ENCODE measurements at regions not wholly inside any gene's neighbourhood (a gene's known extent, or its start where the extent isn't known, plus 50 kb on each side); places are given as distances from the start of the nearest gene placed in this dataset.

DNA sequence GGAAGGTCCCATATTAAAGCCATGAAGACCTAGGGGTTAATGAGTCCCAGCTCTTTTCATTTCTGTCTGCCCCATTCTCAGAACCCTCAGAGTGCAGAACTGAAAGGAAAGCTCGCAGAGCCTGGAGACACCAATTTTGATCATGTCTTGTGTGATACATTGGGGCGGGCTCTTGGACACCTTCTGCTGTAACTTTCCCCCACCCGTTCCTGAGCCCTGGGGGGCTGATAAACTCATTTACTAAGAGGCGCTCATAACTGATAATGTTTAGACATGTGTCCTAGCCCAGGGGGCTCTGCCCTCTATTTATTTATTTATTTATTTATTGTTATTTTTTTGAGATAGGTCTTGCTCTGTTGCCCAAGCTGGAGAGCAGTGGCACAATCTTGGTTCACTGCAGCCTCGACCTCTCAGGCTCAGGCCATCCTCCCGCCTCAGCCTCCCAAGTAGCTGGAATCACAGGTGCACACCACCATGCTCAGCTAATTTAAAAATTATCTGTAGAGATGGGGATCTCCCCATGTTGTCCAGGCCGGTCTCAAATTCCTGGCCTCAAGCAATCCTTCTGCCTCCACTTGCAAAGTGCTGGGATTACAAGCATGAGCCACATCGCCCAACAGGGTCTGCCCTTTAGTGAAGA lies 72.4 kb upstream of the HAAO start:
- Histone ChIP-seq H3K36me3 (ENCODE audit: control insufficient read depth, insufficient read depth, low read length) (no peaks in the 10 kb centered on the region), H3K4me1 (ENCODE audit: control insufficient read depth, insufficient read depth, low read length, poor library complexity, severe bottlenecking) (peaks cover 2% of the 10 kb centered on the region), H3K4me3 (ENCODE audit: extremely low read depth, insufficient read depth, low read length, poor library complexity, severe bottlenecking) (no peak overlapping the region), H3K27ac (ENCODE audit: low read depth, low read length, severe bottlenecking) (no peak overlapping the region), H3K9me3 (ENCODE audit: control insufficient read depth, low read length) (peaks cover 5% of the 10 kb centered on the region)
- WGBS, 2 experiments (ENCODE audit: insufficient coverage in 2 of 2): 91 to 98% methylated on average over 4 to 5 of the region's 8 CpGs

DNA sequence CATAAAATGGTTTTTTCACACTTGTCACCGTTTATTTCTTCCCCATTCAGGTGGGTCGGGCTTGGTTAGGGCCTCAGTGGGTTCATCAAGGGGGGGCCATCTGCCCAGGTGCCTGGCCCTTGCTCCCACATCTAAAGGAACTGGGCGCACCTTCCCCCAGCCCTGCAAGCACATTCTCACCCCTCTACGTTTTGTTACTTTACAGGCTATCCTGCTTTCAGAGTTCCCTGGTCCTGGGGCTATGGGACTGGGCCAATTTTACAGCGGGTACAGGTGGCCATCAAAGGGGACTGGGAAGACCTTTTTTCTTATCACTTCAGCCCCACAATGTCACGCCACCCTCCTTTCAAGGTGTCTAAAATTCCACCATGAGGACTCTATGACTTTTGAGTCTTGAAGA lies 71.8 kb upstream of the HAAO start:
- whole genome bisulfite sequencing, 2 experiments (ENCODE audit: insufficient coverage in 2 of 2): 84 to 97% methylated on average over 6 of the region's 6 CpGs
- H3K36me3 ChIP-seq (ENCODE audit: control insufficient read depth, insufficient read depth, low read length): no peaks in the 10 kb centered on the region

DNA sequence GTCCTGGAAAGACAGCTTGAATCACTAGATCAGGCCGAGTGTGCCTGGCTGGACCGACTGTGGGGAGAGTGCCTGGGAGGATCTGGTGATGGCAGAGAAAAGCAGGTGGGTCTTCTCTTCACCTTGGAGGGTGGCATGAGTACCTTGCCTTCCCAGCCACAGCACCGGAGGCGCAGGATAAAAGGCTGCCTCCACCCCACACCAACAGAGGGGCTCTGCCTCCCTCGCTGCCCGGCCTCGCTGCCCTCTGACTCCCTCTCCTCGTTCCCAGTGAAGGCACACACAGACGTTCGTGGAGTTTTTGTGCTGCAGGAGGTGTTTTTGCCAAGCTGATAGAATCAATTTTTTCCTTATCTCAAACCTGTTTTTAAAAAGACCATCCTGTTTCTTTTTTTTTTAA lies 71.4 kb upstream of the HAAO start:
- WGBS, 2 experiments (ENCODE audit: insufficient coverage in 2 of 2): 95 to 96% methylated on average over 4 to 7 of the region's 10 CpGs
- Histone ChIP-seq H3K9me3 (ENCODE audit: control insufficient read depth, low read length) (peaks cover 3% of the 10 kb centered on the region), H3K4me3 (ENCODE audit: extremely low read depth, insufficient read depth, low read length, poor library complexity, severe bottlenecking) (no peak overlapping the region), H3K36me3 (ENCODE audit: control insufficient read depth, insufficient read depth, low read length) (no peaks in the 10 kb centered on the region), H3K4me1 (ENCODE audit: control insufficient read depth, insufficient read depth, low read length, poor library complexity, severe bottlenecking) (peaks cover 2% of the 10 kb centered on the region), H3K27ac (ENCODE audit: low read depth, low read length, severe bottlenecking) (no peak overlapping the region)

More for the DNA sequence above, 71.8 kb upstream of the HAAO start:
- Histone ChIP-seq H3K4me3 (ENCODE audit: extremely low read depth, insufficient read depth, low read length, poor library complexity, severe bottlenecking) (no peak overlapping the region), H3K4me1 (ENCODE audit: control insufficient read depth, insufficient read depth, low read length, poor library complexity, severe bottlenecking) (peaks cover 2% of the 10 kb centered on the region), H3K9me3 (ENCODE audit: control insufficient read depth, low read length) (peaks cover 5% of the 10 kb centered on the region), H3K27ac (ENCODE audit: low read depth, low read length, severe bottlenecking) (no peak overlapping the region)

DNA sequence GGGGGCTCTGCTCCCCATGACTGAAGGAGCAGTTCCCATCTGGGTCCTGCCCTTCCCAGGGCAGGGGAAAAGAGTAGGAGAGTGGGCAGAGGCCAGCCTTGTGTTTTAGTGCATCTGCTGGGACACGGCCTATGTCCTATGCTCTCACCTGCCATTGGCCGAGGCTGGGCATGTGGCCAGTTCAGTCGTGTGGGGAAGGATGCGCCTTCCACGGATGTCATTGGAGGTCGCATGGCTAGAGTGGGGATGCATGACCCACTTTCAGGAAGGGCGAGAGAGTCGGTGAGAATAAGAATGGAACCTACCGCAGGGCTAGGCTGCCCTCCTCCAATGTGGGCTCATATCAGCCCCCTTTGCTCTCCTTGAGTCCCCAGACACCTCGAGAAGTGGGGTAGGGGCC lies 70.9 kb upstream of the HAAO start:
- Histone ChIP-seq H3K4me1 (ENCODE audit: control insufficient read depth, insufficient read depth, low read length, poor library complexity, severe bottlenecking) (peaks cover 2% of the 10 kb centered on the region), H3K36me3 (ENCODE audit: control insufficient read depth, insufficient read depth, low read length) (no peaks in the 10 kb centered on the region), H3K9me3 (ENCODE audit: control insufficient read depth, low read length) (no peaks in the 10 kb centered on the region), H3K4me3 (ENCODE audit: extremely low read depth, insufficient read depth, low read length, poor library complexity, severe bottlenecking) (no peak overlapping the region), H3K27ac (ENCODE audit: low read depth, low read length, severe bottlenecking) (no peak overlapping the region)
- 93 to 96% methylated on average over 9 to 10 of the region's 10 CpGs for WGBS, 2 experiments (ENCODE audit: insufficient coverage in 2 of 2)

DNA sequence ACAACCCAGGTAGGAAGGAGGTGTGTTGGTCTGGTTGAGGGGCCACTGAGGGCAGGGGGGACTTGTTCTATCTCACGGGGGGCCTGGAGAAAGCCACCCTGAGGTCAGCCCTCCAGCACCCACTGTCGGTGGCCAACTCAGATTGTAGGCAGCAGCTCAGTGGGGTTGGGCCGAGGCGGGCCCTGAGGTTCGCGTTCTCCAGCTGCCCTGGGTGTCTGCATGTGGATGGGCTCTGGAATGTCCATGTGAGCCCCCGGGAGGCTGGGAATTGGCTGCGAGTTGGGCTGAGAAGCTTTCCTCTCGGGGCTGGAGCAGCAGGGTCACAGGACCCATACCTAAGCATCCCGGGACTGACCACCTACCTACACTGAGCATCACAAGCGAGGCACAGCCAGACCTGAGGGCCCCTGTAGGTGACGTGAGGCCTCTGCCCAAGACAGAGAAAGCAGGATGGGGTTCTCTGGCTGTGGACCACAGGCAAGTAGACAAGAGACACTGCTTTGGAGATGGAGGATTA lies 70.3 kb upstream of the HAAO start:
- no peaks in the 10 kb centered on the region for H3K9me3 ChIP-seq (ENCODE audit: control insufficient read depth, low read length)
- H3K4me1 ChIP-seq (ENCODE audit: control insufficient read depth, insufficient read depth, low read length, poor library complexity, severe bottlenecking): peaks cover 2% of the 10 kb centered on the region
- no peak overlapping the region for H3K27ac ChIP-seq (ENCODE audit: low read depth, low read length, severe bottlenecking)
- 91 to 93% methylated on average over 7 to 9 of the region's 12 CpGs for WGBS, 2 experiments (ENCODE audit: insufficient coverage in 2 of 2)
- H3K36me3 ChIP-seq (ENCODE audit: control insufficient read depth, insufficient read depth, low read length): no peaks in the 10 kb centered on the region
- no peak overlapping the region for H3K4me3 ChIP-seq (ENCODE audit: extremely low read depth, insufficient read depth, low read length, poor library complexity, severe bottlenecking)

DNA sequence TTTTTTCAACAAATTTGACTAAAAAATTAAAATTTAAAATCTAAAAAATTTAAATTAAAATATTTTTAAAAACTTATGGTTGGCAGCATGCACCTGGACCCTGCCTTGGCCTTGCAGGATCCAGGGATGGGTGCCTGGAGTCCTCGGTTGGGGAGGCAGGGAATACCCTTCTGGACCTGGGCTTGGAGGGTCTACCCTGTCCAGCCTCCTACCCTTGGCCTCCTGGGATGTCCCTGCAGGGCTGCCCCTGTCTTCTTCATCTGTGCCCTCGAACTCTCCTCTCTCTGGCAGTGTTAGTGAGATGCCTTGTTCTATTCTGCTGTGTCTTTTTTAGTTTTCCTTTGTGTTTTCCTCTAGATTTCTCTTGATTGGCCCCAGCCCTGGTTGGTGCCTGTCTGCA lies 68.9 kb upstream of the HAAO start:
- Histone ChIP-seq H3K36me3 (ENCODE audit: control insufficient read depth, insufficient read depth, low read length) (no peaks in the 10 kb centered on the region), H3K4me1 (ENCODE audit: control insufficient read depth, insufficient read depth, low read length, poor library complexity, severe bottlenecking) (peaks cover 2% of the 10 kb centered on the region), H3K27ac (ENCODE audit: low read depth, low read length, severe bottlenecking) (no peak overlapping the region), H3K9me3 (ENCODE audit: control insufficient read depth, low read length) (no peaks in the 10 kb centered on the region), H3K4me3 (ENCODE audit: extremely low read depth, insufficient read depth, low read length, poor library complexity, severe bottlenecking) (no peak overlapping the region)
- WGBS, 2 experiments (ENCODE audit: insufficient coverage in 2 of 2): 84 to 95% methylated on average over 2 of the region's 2 CpGs

DNA sequence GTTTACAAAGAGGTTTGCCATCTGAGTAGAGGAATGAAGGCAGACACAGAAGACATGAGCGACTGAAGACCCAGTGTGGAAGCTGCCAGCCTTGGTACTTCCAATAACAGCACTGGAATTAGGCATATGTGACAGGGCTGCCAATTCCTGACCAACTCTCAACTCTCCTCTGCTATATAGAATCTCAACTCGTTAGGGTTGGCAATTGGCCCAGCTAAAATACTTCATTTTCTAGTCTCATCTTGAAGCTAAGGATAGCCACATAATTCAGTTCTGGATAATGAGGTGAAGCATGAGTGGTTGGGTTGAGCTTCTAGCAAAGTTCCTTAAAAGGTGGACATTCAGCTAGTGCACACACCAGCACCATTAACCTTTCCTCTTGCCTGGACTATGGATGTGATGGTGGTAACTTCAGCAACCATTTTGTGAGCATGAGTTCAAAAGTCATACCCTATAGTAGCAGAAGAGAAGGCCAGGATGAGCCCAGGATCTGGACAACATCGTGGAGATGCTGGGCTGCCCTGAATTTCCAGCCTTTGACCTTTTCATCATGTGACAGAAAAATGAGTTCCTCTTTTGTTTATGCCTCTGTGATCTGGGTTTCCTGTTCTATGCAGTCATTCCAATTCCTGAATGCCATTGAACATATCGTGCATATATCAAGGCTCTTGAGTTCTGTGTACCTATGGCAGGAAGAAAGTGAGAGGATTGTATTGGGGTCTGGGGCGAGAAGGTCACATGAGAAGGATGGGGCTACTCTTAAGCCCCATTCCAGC lies 68.1 kb upstream of the HAAO start:
- 89 to 97% methylated on average over 3 to 5 of the region's 5 CpGs for WGBS, 2 experiments (ENCODE audit: insufficient coverage in 2 of 2)

DNA sequence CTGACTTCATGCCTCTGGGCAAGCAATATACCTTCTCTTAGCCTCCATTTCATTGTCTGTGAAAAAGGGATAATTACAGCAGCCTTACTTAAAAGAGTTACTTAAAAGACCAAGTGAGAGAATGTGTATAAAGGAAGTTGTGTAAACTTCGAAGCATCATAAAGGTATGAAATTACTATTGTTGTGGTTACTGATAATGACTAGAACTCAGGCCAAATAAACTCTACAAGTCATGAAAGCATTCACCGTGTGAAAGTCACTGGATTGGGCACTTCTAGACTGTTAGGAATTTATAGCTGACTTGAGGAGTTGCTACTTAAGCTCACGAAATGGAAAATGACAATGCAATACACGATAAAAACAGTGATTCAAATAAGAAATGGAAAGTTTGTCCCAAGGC lies 67.4 kb upstream of the HAAO start:
- H3K36me3 ChIP-seq (ENCODE audit: control insufficient read depth, insufficient read depth, low read length): no peaks in the 10 kb centered on the region
- H3K27ac ChIP-seq (ENCODE audit: low read depth, low read length, severe bottlenecking): no peak overlapping the region
- H3K4me1 ChIP-seq (ENCODE audit: control insufficient read depth, insufficient read depth, low read length, poor library complexity, severe bottlenecking): peaks cover 2% of the 10 kb centered on the region
- WGBS, 2 experiments (ENCODE audit: insufficient coverage in 2 of 2): 94 to 98% methylated on average over 4 of the region's 4 CpGs
- H3K4me3 ChIP-seq (ENCODE audit: extremely low read depth, insufficient read depth, low read length, poor library complexity, severe bottlenecking): no peak overlapping the region
- no peaks in the 10 kb centered on the region for H3K9me3 ChIP-seq (ENCODE audit: control insufficient read depth, low read length)

More for the DNA sequence above, 68.1 kb upstream of the HAAO start:
- H3K9me3 ChIP-seq (ENCODE audit: control insufficient read depth, low read length): no peaks in the 10 kb centered on the region
- H3K4me1 ChIP-seq (ENCODE audit: control insufficient read depth, insufficient read depth, low read length, poor library complexity, severe bottlenecking): peaks cover 2% of the 10 kb centered on the region
- no peak overlapping the region for H3K27ac ChIP-seq (ENCODE audit: low read depth, low read length, severe bottlenecking)
- no peaks in the 10 kb centered on the region for H3K36me3 ChIP-seq (ENCODE audit: control insufficient read depth, insufficient read depth, low read length)
- no peak overlapping the region for H3K4me3 ChIP-seq (ENCODE audit: extremely low read depth, insufficient read depth, low read length, poor library complexity, severe bottlenecking)

DNA sequence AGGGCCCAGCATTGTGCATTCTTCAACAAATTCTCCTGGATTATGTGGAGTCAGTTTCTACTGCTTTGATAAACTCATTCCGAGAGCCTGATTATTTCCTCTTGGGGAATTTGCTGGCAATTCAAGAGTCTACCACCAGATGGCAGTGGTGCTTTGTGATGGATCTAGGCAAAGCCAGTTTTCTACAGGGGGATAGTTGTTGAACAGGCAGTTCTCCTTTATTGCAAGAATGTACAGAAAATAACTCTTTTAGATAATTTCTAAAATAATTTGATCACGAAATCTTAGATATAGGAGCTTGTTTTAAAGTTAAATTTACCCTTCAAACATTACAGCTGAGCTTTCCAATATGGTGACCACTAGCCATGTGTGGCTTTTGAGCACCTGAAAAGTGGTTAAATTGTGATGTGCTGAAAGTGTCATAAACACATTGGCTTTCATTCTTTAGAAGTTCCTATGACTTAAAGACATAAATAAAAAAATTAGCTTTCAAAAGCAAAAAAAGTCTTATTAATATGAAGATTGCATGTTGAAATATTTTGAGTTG lies 66.7 kb upstream of the HAAO start:
- 33% methylated on average over 1 of the region's 2 CpGs; no CpG with 5 or more reads in 1 of the 2 experiments for WGBS, 2 experiments (ENCODE audit: insufficient coverage in 2 of 2)
- H3K36me3 ChIP-seq (ENCODE audit: control insufficient read depth, insufficient read depth, low read length): no peaks in the 10 kb centered on the region
- H3K4me3 ChIP-seq (ENCODE audit: extremely low read depth, insufficient read depth, low read length, poor library complexity, severe bottlenecking): no peak overlapping the region
- H3K4me1 ChIP-seq (ENCODE audit: control insufficient read depth, insufficient read depth, low read length, poor library complexity, severe bottlenecking): peaks cover 8% of the 10 kb centered on the region
- no peaks in the 10 kb centered on the region for H3K9me3 ChIP-seq (ENCODE audit: control insufficient read depth, low read length)
- H3K27ac ChIP-seq (ENCODE audit: low read depth, low read length, severe bottlenecking): no peak overlapping the region

DNA sequence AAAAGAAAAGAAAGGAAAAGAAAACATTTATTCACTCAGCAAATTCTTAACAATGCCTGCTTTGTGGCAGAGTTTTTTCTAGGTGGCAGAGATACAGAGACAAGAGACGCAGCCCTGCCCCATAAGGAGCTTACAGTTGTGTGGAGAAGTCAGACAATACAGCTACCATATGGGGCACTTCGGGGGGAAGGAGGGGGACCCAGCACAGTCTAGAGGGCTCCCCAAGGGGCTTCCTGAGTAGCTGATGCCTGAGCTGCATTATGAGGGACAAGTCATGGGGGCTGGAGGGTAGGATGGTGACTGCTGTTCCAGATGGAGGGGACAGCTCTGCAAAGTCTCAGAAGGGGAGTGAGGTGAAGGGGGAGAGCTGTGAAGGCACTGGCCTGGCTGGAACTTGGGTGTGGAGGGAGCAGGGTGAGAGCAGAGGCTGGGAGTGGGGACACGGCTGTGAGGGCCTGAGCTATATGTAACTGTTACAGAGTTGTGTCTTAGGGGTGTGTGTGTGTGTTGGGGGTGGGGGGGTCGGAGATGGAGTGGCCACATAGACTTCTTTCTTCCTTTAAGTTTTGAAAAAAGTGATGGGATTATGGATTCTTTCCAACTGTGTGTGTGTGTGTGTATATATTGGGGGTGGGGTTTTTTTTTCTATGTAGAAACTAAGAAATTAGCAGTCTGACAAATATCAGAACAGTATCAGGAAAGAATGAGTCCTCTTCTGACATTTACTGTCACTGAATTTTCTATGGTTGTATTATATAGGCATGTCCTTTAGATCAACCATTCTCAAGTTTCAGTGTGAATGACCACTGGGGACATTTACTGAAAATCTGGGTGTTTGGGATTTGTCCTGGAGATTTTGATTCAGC lies 66.0 kb upstream of the HAAO start:
- no peak overlapping the region for H3K4me3 ChIP-seq (ENCODE audit: extremely low read depth, insufficient read depth, low read length, poor library complexity, severe bottlenecking)
- peaks cover 8% of the 10 kb centered on the region for H3K4me1 ChIP-seq (ENCODE audit: control insufficient read depth, insufficient read depth, low read length, poor library complexity, severe bottlenecking)
- no peaks in the 10 kb centered on the region for H3K36me3 ChIP-seq (ENCODE audit: control insufficient read depth, insufficient read depth, low read length)
- H3K9me3 ChIP-seq (ENCODE audit: control insufficient read depth, low read length): no peaks in the 10 kb centered on the region
- H3K27ac ChIP-seq (ENCODE audit: low read depth, low read length, severe bottlenecking): no peak overlapping the region
- 82 to 93% methylated on average over 3 to 4 of the region's 4 CpGs for WGBS, 2 experiments (ENCODE audit: insufficient coverage in 2 of 2)
